Stimulated activated naive CD8-positive, alpha-beta T cell treated with anti-CD3 and anti-CD28 coated beads, Interleukin-15, amount 100 ng/mL, for 72 hours (primary cell): ENCODE measurements at regions not wholly inside any gene's neighbourhood (a gene's known extent, or its start where the extent isn't known, plus 50 kb on each side); places are given as distances from the start of the nearest gene placed in this dataset.
A peak's percentile ranks its signal among the peaks of the same experiment; 100 is the strongest.

Experiments
- ATAC-seq: fragments of 150-1000 bp; cut with Tn5 transposase; 2 replicates; pipeline ENCODE4 v1.10.0; 2021; ENCODE audit warnings: mild to moderate bottlenecking, moderate library complexity
- DNase-seq, 2 donors: peaks; one replicate each; pipeline ENCODE4 v3.0.0; 2021 to 2022
- H3K27ac Mint-ChIP-seq, 2 donors: one replicate each; pipeline ENCODE4 v1.8.0; 2022; ENCODE audit warnings: mild to moderate bottlenecking in 2 of 2, mixed read lengths in 2 of 2, moderate library complexity in 2 of 2
- H3K27me3 Mint-ChIP-seq: one replicate; pipeline ENCODE4 v1.8.0; 2022; ENCODE audit warnings: mixed read lengths
- H3K4me1 Mint-ChIP-seq: one replicate; pipeline ENCODE4 v1.8.0; 2022; ENCODE audit warnings: mild to moderate bottlenecking, mixed read lengths
- H3K4me3 Mint-ChIP-seq, 2 donors: one replicate each; pipeline ENCODE4 v1.8.0; 2022; ENCODE audit warnings: mild to moderate bottlenecking in 2 of 2, mixed read lengths in 2 of 2, moderate library complexity in 1 of 2
- H3K9me3 Mint-ChIP-seq, 2 donors: one replicate each; pipeline ENCODE4 v1.8.0; 2022; ENCODE audit warnings: mixed read lengths in 2 of 2

GRCh38 chr3:194075088-194075615, 60.8 kb upstream of the HES1 start:
- no peak for DNase-seq
- ATAC-seq, result no peak
- H3K4me3 Mint-ChIP-seq, result no peak overlapping the region
- H3K27me3 Mint-ChIP-seq, result peaks cover 67% of the 10 kb centered on the region
- H3K4me1 Mint-ChIP-seq, result peaks cover 25% of the 10 kb centered on the region
- no peak overlapping the region for H3K27ac Mint-ChIP-seq
- H3K9me3 Mint-ChIP-seq, result no peaks in the 10 kb centered on the region

GRCh38 chr3:194075802-194076460, 60.0 kb upstream of the HES1 start:
- DNase-seq, result no peak
- peaks cover 18% of the 10 kb centered on the region for H3K4me1 Mint-ChIP-seq

GRCh38 chr3:194076475-194076874, 59.5 kb upstream of the HES1 start:
- ATAC-seq (no peak), DNase-seq (no peak)
- H3K9me3 Mint-ChIP-seq, result no peaks in the 10 kb centered on the region
- H3K27ac Mint-ChIP-seq, result no peak overlapping the region
- H3K4me1 Mint-ChIP-seq, result peaks cover 16% of the 10 kb centered on the region
- no peak overlapping the region for H3K4me3 Mint-ChIP-seq
- peaks cover 75% of the 10 kb centered on the region for H3K27me3 Mint-ChIP-seq

More at GRCh38 chr3:194075802-194076460, 60.0 kb upstream of the HES1 start:
- Mint-ChIP-seq H3K27ac (no peak overlapping the region), H3K27me3 (peaks cover 74% of the 10 kb centered on the region), H3K9me3 (no peaks in the 10 kb centered on the region), H3K4me3 (no peak overlapping the region)
- no peak for ATAC-seq

- Mint-ChIP-seq H3K4me3 (no peak overlapping the region), H3K9me3 (no peaks in the 10 kb centered on the region), H3K27ac (no peak overlapping the region), H3K27me3 (peaks cover 72% of the 10 kb centered on the region), H3K4me1 (peaks cover 5% of the 10 kb centered on the region)
- ATAC-seq, result no peak
- no peak for DNase-seq
Observed at GRCh38 chr3:194077602-194078001, 58.3 kb upstream of the HES1 start.

- DNase-seq (no peak), ATAC-seq (no peak)
- Mint-ChIP-seq H3K4me3 (no peak overlapping the region), H3K9me3 (no peaks in the 10 kb centered on the region), H3K27ac (no peak overlapping the region), H3K27me3 (peaks cover 72% of the 10 kb centered on the region), H3K4me1 (no peaks in the 10 kb centered on the region)
Observed at GRCh38 chr3:194078045-194078821, 57.7 kb upstream of the HES1 start.

GRCh38 chr3:194079702-194080172, 56.2 kb upstream of the HES1 start:
- H3K4me3 Mint-ChIP-seq, result no peak overlapping the region
- DNase-seq (no peak), ATAC-seq (no peak)
- H3K27me3 Mint-ChIP-seq, result peaks cover 65% of the 10 kb centered on the region
- H3K27ac Mint-ChIP-seq, result no peak overlapping the region
- no peaks in the 10 kb centered on the region for H3K9me3 Mint-ChIP-seq
- peaks cover 11% of the 10 kb centered on the region for H3K4me1 Mint-ChIP-seq

- ATAC-seq (no peak), DNase-seq (no peak)
- Mint-ChIP-seq H3K27me3 (peaks cover 58% of the 10 kb centered on the region), H3K4me3 (no peak overlapping the region), H3K9me3 (no peaks in the 10 kb centered on the region), H3K27ac (no peak overlapping the region), H3K4me1 (peaks cover 15% of the 10 kb centered on the region)
Observed at GRCh38 chr3:194080436-194080835, 55.5 kb upstream of the HES1 start.

- Mint-ChIP-seq H3K4me3 (no peak overlapping the region), H3K27ac (no peak overlapping the region), H3K27me3 (peaks cover 57% of the 10 kb centered on the region), H3K4me1 (peaks cover 15% of the 10 kb centered on the region), H3K9me3 (no peaks in the 10 kb centered on the region)
- peak; percentile 32 for ATAC-seq
- DNase-seq, result no peak
Observed at GRCh38 chr3:194080913-194081800, 54.8 kb upstream of the HES1 start.

- Mint-ChIP-seq H3K27me3 (peaks cover 58% of the 10 kb centered on the region), H3K4me3 (no peak overlapping the region), H3K27ac (no peak overlapping the region), H3K9me3 (no peaks in the 10 kb centered on the region), H3K4me1 (peaks cover 15% of the 10 kb centered on the region)
- no peak for ATAC-seq
- DNase-seq, result no peak
Observed at GRCh38 chr3:194081826-194082225, 54.1 kb upstream of the HES1 start.

GRCh38 chr3:194082743-194083636, 53.0 kb upstream of the HES1 start:
- no peaks in the 10 kb centered on the region for H3K9me3 Mint-ChIP-seq
- DNase-seq (no peak), ATAC-seq (no peak)
- H3K4me3 Mint-ChIP-seq, result no peak overlapping the region
- peaks cover 58% of the 10 kb centered on the region for H3K27me3 Mint-ChIP-seq
- peaks cover 15% of the 10 kb centered on the region for H3K4me1 Mint-ChIP-seq
- no peak overlapping the region for H3K27ac Mint-ChIP-seq

GRCh38 chr3:194083637-194084224, 52.2 kb upstream of the HES1 start:
- no peak overlapping the region for H3K4me3 Mint-ChIP-seq
- peaks cover 15% of the 10 kb centered on the region for H3K4me1 Mint-ChIP-seq
- ATAC-seq (peak; percentile 24), DNase-seq (no peak)
- H3K27ac Mint-ChIP-seq, result no peak overlapping the region
- H3K27me3 Mint-ChIP-seq, result peaks cover 55% of the 10 kb centered on the region
- H3K9me3 Mint-ChIP-seq, result no peaks in the 10 kb centered on the region

- Mint-ChIP-seq H3K27me3 (peaks cover 55% of the 10 kb centered on the region), H3K9me3 (no peaks in the 10 kb centered on the region), H3K27ac (no peak overlapping the region), H3K4me1 (peaks cover 17% of the 10 kb centered on the region), H3K4me3 (no peak overlapping the region)
- DNase-seq (peak in 1 of 2 donors; percentile 50), ATAC-seq (peak; percentile 96)
Observed at GRCh38 chr3:194084284-194084683, 51.7 kb upstream of the HES1 start.
